OCI-M1 (cell line): ENCODE measurements at regions not wholly inside any gene's neighbourhood (a gene's known extent, or its start where the extent isn't known, plus 50 kb on each side); places are given as distances from the start of the nearest gene placed in this dataset.

Source experiments
- DNase-seq: peaks from one replicate; lab custom pipeline; 2025; lab: John Stamatoyannopoulos, UW

GRCh38 chr5:161235569-161235968, 311.0 kb downstream of the GABRB2 start:
- no peak for DNase-seq

- no peak for DNase-seq
These were observed 313.0 kb downstream of the GABRB2 start for GRCh38 chr5:161233553-161233952.

GRCh38 chr5:161230221-161230620, 316.3 kb downstream of the GABRB2 start:
- no peak for DNase-seq

GRCh38 chr5:161219816-161220215, 326.7 kb downstream of the GABRB2 start:
- DNase-seq = peak; percentile 11

- DNase-seq = no peak
These were observed 329.6 kb downstream of the GABRB2 start for GRCh38 chr5:161216877-161217276.

GRCh38 chr5:161212123-161212712, 334.3 kb downstream of the GABRB2 start:
- no peak for DNase-seq

GRCh38 chr5:161201558-161201957, 345.0 kb downstream of the GABRB2 start:
- no peak for DNase-seq

GRCh38 chr5:161190778-161191177, 338.8 kb upstream of the ATP10B start:
- peak; percentile 10 for DNase-seq

- DNase-seq = no peak
These were observed 338.1 kb upstream of the ATP10B start for GRCh38 chr5:161190086-161190485.

- no peak for DNase-seq
These were observed 337.4 kb upstream of the ATP10B start for GRCh38 chr5:161189452-161189851.

GRCh38 chr5:161183559-161183958, 331.5 kb upstream of the ATP10B start:
- no peak for DNase-seq

- no peak for DNase-seq
These were observed 324.2 kb upstream of the ATP10B start for GRCh38 chr5:161176221-161176620.

- DNase-seq = no peak
These were observed 317.8 kb upstream of the ATP10B start for GRCh38 chr5:161169776-161170175.

GRCh38 chr5:161167016-161167767, 315.2 kb upstream of the ATP10B start:
- peak; percentile 14 for DNase-seq

- no peak for DNase-seq
These were observed 314.1 kb upstream of the ATP10B start for GRCh38 chr5:161165998-161166660.

GRCh38 chr5:161157925-161158324, 305.9 kb upstream of the ATP10B start:
- no peak for DNase-seq

- no peak for DNase-seq
These were observed 303.4 kb upstream of the ATP10B start for GRCh38 chr5:161155451-161155850.

- DNase-seq = no peak
These were observed 300.5 kb upstream of the ATP10B start for GRCh38 chr5:161152415-161152940.

- DNase-seq = no peak
These were observed 298.5 kb upstream of the ATP10B start for GRCh38 chr5:161150441-161150988.

- DNase-seq = no peak
These were observed 297.1 kb upstream of the ATP10B start for GRCh38 chr5:161149078-161149477.

- no peak for DNase-seq
These were observed 286.9 kb upstream of the ATP10B start for GRCh38 chr5:161138751-161139455.

GRCh38 chr5:161134956-161135355, 282.9 kb upstream of the ATP10B start:
- DNase-seq = no peak
